Esophagus (tissue), 2 donors: ENCODE measurements at regions not wholly inside any gene's neighbourhood (a gene's known extent, or its start where the extent isn't known, plus 50 kb on each side); places are given as distances from the start of the nearest gene placed in this dataset.
A peak's percentile ranks its signal among the peaks of the same experiment; 100 is the strongest.

Source experiments
- H3K27ac ChIP-seq, 2 donors: one replicate each; pipeline ENCODE4 v1.5.1; 2013; ENCODE audit warnings: low read depth in 2 of 2, mild to moderate bottlenecking in 2 of 2, inconsistent platforms in 1 of 2, low read length in 1 of 2, moderate library complexity in 1 of 2
- H3K27me3 ChIP-seq, 2 donors: one replicate each; pipeline ENCODE4 v1.6.1; 2013; ENCODE audit warnings: low read length in 2 of 2, control low read depth in 1 of 2, mild to moderate bottlenecking in 1 of 2; ENCODE audit not compliant: insufficient read depth in 2 of 2, control insufficient read depth in 1 of 2
- H3K36me3 ChIP-seq, 2 donors: one replicate each; pipeline ENCODE4 v1.6.1; 2013; ENCODE audit warnings: low read length in 1 of 2; ENCODE audit not compliant: control insufficient read depth in 2 of 2, insufficient read depth in 2 of 2
- H3K4me1 ChIP-seq, 2 donors: one replicate each; pipeline ENCODE4 v1.6.1; 2013; ENCODE audit warnings: low read length in 1 of 2; ENCODE audit not compliant: control insufficient read depth in 2 of 2, insufficient read depth in 2 of 2
- H3K4me3 ChIP-seq, 2 donors: one replicate each; pipeline ENCODE4 v1.5.1; 2013; ENCODE audit warnings: low read length in 2 of 2, mild to moderate bottlenecking in 2 of 2, low read depth in 1 of 2, moderate library complexity in 1 of 2
- H3K9me3 ChIP-seq, 2 donors: one replicate each; pipeline ENCODE4 v1.6.1; 2013; ENCODE audit warnings: mild to moderate bottlenecking in 2 of 2, low read depth in 1 of 2, low read length in 1 of 2, moderate library complexity in 1 of 2; ENCODE audit not compliant: control insufficient read depth in 2 of 2, insufficient read depth in 1 of 2
- WGBS, 2 donors: extraction: QIAGEN DNeasy Blood & Tissue Kit; methylation state at CpG; one replicate each; pipeline ENCODE4 v1.1.7; 2013; 5-methylcytosine and 5-hydroxymethylcytosine counted together
- donor health status: healthy with polysubstance abuse.
- donor health status: Bipolar disorder and iron deficiency.

DNA sequence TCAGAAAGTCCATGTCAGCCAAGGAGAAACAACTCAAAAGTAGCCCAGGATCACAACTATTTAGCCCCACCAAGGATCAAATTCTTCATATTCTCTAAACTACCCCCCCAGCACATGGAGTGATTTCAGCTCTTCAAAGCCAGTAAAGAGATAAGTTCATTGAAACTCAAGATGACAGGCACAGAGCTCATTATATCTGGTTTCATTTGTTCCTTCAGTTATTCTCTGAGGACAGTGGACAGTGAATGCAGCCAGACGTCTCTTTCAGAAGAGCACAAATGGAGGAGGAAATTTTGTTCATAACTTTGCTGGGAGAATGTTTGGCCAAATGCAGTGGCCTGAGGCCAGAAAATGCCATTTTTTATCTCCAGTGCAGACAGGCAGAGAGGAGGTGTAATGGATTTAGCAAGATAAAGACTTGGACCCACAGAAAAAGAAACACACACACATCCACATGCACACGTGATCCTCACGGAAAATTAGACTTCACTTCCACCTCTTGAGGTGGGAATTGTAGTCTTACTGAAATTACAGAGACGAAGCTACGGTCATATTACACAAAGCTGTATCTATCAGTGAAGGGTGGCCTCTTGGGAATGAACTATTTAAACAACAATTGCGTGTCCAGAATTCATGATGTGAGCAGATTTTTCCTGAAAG lies 64.6 kb downstream of the HES1 start:
- Histone ChIP-seq H3K4me3 (no peak overlapping the region), H3K36me3 (no peaks in the 10 kb centered on the region), H3K27ac (no peak overlapping the region), H3K4me1 (no peaks in the 10 kb centered on the region), H3K9me3 (no peaks in the 10 kb centered on the region), H3K27me3 (no peaks in the 10 kb centered on the region)
- WGBS, 2 donors = 71 to 75% methylated on average over 6 of the region's 6 CpGs

DNA sequence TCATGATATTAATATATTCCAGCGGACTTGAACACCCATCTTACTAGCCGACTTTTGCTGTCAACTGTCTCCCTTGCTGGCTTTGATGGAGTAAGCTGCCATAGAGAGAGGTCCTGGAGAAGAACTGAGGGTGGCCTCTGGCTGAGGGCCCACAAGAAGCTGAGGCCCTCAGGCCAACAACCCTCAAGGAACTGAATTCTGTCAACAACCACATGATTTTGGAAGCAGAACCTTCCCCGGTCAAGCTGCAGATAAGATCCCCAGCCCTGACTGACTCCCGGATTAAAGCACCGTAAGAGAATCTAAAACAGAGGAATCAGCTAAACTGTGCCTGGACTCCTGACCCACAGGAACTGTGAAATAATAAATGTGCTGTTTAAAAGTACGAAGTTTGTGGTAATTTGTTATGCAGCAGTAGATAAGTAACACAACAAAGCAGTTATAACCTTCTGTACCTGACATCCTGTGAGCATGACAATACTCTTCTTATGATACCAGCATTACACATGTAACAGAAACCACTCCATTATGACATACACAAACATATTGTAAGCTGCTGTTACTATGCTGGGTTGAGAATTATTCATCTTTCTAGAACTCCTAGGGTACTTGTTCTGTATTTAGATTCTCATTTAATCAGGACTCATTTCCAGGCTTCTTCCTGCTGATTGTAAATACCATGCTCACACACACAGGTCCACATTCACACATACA lies 66.2 kb downstream of the HES1 start:
- no peaks in the 10 kb centered on the region for H3K27me3 ChIP-seq

DNA sequence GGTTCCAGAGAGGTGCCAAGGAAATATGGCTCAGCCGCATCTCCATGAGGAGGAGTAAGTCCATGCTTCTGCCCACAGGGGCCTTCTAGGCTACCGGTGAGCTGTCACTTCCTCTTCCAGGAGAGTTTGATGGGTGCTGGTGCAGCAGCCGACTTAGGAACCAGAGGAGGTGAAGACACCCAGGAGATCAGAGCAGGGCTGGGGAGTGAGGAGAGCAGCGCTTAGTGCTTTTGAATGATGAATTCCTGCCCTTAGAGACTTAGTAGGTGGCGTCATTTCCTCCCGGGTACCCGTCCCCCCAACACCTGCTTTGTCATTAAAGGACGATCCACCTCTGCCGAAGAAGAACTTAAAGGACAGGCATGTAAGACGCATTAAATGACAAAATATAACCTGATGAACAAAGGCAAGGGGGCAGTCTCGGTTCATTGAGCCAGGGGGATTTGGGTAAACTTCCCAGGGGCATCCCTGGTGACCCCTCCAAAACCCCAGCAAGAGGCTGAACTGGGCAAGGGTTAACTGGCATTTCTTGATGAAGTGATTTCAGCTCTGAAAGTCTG lies 67.6 kb downstream of the HES1 start:
- Histone ChIP-seq H3K27ac (no peak overlapping the region), H3K27me3 (no peaks in the 10 kb centered on the region), H3K4me3 (peak overlapping the region in 1 of 2 donors; percentile 32), H3K9me3 (no peaks in the 10 kb centered on the region), H3K4me1 (no peaks in the 10 kb centered on the region), H3K36me3 (no peaks in the 10 kb centered on the region)
- WGBS, 2 donors = 64 to 76% methylated on average over 11 of the region's 11 CpGs

More for the DNA sequence above, 66.2 kb downstream of the HES1 start:
- no peaks in the 10 kb centered on the region for H3K4me1 ChIP-seq
- no peak overlapping the region for H3K4me3 ChIP-seq
- no peaks in the 10 kb centered on the region for H3K36me3 ChIP-seq
- 86 to 97% methylated on average over 6 of the region's 6 CpGs for WGBS, 2 donors
- H3K27ac ChIP-seq = no peak overlapping the region
- H3K9me3 ChIP-seq = no peaks in the 10 kb centered on the region

DNA sequence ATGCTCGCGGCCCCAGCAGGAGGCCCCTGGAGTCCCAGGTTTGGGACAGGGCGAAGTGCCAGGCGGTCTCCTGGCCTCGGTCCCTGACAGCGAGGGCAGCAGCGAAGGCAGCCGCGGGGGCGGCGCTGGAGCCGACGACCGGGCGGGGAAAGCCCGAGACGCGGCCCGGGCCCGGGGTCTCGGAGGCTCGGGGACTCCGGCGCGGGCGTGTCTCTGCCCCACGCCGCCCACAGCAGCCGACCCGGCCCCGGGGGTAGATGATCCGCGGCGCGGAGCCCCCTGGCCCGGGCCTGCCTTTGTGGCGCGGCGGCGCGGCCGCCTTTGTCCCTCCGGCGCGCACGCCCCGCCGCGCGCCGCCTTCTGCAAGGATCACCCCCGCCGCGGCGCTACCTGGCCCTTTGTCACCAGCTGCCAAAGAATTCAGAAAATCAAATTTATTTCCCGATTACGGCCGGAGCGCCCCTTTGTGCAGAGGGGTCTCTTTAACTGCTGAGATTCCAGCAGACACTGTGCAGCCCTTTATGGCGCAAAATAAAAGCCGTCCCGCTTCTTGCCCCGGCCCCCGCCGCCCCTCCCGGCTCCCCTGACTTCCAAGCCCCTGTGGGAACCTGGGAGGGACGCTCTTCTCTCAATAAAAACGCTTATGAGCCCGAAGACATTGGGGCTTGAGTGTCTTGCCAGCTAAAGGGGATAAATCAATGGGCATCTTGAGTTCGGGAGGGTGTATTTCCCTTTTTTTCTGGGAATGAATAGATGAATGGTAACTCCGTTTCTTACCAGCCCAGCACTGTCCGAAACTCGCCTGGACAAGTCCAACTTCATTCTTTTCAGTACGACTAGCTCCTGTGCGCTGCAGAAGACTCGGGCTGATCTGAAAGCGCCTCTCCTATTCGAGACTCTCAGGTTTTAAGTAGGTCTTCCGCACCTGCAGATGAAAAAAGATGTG lies 68.4 kb downstream of the HES1 start:
- peak overlapping the region; percentile 32 to 42 for H3K4me3 ChIP-seq
- peak overlapping the region; percentile 44 to 61 for H3K27ac ChIP-seq
- H3K36me3 ChIP-seq = no peaks in the 10 kb centered on the region
- no peaks in the 10 kb centered on the region for H3K4me1 ChIP-seq
- 15 to 22% methylated on average over 70 to 79 of the region's 79 CpGs for WGBS, 2 donors
- H3K27me3 ChIP-seq = no peaks in the 10 kb centered on the region
- H3K9me3 ChIP-seq = no peaks in the 10 kb centered on the region

DNA sequence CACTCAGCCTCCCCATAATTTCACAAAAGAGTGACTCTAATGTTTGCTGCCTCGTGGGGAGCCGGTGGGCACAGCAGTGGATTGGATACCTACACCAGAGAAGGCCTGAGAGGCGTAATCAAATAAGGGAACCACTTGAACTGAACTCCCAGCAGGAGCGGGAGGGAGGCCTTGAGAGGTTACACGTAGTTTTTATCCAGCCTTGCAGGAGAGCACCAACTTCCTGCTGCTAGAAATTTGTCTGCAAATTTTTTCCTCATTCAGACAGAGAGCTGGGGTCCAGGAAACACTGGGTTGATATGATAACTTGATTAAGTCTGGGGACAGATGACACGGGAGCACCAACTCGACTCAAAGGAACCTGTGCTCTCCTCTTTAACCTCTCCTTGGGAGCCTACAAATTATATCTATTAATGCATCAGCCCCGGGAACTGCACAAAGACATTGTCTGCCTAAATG lies 69.8 kb downstream of the HES1 start:
- H3K4me3 ChIP-seq = no peak overlapping the region
- H3K27ac ChIP-seq = no peak overlapping the region
- H3K27me3 ChIP-seq = no peaks in the 10 kb centered on the region
- no peaks in the 10 kb centered on the region for H3K4me1 ChIP-seq
- H3K9me3 ChIP-seq = no peaks in the 10 kb centered on the region
- 71 to 77% methylated on average over 8 of the region's 8 CpGs for WGBS, 2 donors
- no peaks in the 10 kb centered on the region for H3K36me3 ChIP-seq

DNA sequence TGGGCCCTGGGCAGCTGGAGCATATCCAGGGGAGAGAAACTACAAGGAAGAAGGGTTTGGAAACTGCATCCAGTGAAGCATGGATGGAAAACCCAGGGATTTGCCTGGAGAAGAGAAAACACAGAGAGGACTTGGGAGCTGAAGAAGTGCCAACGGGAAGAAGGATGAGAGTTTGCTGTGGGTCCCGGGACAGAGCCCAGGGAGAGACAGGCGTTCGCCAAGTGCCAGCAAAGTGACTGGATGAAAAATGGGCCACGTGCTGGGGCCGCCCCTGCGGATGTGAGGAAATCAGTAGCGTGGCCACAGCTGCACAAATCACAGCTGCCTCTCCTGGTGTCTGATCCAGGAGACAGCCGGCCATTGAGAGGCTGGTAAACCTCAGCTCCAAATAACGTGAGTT lies 70.4 kb downstream of the HES1 start:
- Histone ChIP-seq H3K4me3 (no peak overlapping the region), H3K9me3 (no peaks in the 10 kb centered on the region), H3K4me1 (no peaks in the 10 kb centered on the region), H3K36me3 (no peaks in the 10 kb centered on the region), H3K27me3 (no peaks in the 10 kb centered on the region), H3K27ac (no peak overlapping the region)
- 14 to 15% methylated on average over 10 of the region's 10 CpGs for WGBS, 2 donors

DNA sequence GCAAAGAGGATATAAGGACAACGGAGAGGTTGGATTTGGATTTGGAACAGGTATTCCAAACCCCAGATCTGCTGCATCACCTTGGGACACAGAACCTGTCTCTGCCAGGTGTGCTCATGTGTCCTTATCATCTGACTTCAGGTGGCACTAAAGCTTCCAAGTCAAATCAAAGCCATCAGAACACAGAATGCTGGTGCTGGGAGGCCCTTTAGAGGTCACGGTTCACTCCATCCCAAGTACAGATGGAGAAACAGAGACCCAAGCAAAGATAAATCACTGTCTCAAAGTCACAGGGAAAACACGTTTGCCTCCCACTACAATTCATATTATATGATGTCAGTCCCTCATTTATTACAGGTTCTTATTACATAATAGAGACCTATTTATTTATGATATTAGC lies 72.8 kb downstream of the HES1 start:
- H3K9me3 ChIP-seq = no peaks in the 10 kb centered on the region
- peaks cover 2 to 6% of the 10 kb centered on the region in 2 donors for H3K4me1 ChIP-seq
- H3K36me3 ChIP-seq = no peaks in the 10 kb centered on the region
- no peaks in the 10 kb centered on the region for H3K27me3 ChIP-seq
- 72 to 86% methylated on average over 3 of the region's 3 CpGs for WGBS, 2 donors
- no peak overlapping the region for H3K4me3 ChIP-seq
- H3K27ac ChIP-seq = no peak overlapping the region

DNA sequence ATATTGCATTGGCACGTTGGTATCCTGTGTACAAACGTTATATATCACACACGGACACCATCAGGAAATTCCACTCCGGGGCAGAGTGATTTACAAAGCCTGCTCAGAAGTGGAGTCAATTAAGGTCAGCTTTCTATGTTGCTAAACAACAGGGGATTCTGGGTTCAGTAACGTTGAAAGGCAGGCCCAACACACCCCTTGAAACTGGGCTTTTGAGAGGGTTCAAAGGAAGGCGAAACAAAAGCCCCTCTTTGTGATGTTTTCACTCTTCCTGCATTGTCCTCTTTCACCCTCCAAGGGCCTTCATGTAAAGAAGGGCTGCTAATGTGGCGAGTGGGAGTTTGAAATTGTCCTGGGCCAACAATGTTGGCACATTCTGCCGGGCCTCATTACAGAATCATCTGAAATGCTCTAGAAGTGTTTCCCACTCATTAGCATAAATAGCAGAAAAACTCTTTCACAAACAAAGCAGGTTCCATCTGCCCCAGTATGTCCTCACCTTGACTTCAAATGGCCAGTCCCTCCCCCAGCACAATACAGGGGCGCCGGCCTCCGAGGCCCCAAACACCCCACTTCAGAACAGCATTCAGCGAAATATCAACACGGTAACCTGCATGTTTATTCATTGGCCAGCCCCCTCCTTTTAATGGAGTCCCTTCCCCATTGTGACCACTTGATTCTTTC lies 76.4 kb downstream of the HES1 start:
- Histone ChIP-seq H3K4me3 (no peak overlapping the region), H3K27ac (peak overlapping the region in 1 of 2 donors; percentile 26), H3K9me3 (peaks cover 0 to 2% of the 10 kb centered on the region in 2 donors), H3K4me1 (peaks cover 4 to 6% of the 10 kb centered on the region in 2 donors), H3K27me3 (no peaks in the 10 kb centered on the region), H3K36me3 (no peaks in the 10 kb centered on the region)
- 78 to 83% methylated on average over 13 of the region's 13 CpGs for WGBS, 2 donors
